GM23338 (cell line): ENCODE measurements at regions not wholly inside any gene's neighbourhood (a gene's known extent, or its start where the extent isn't known, plus 50 kb on each side); places are given as distances from the start of the nearest gene placed in this dataset.

Experiments
- ATAC-seq: fragments of 200-7000 bp; cut with Tn5 transposase; 3 replicates; pipeline ENCODE4 v1.9.1; 2020
- DNase-seq: peaks from one replicate; pipeline ENCODE4 v3.0.0-alpha.2; 2015; ENCODE audit warnings: low spot score
- H2AFZ ChIP-seq: fragments of 200-600 bp; sonication (generic); 2 replicates; pipeline ENCODE4 v1.8.0; 2016; ENCODE audit warnings: antibody characterized with exemption, mild to moderate bottlenecking, moderate library complexity
- H3F3A ChIP-seq: fragments of 200-600 bp; sonication (generic); replicated peaks from 2 replicates; pipeline ENCODE4 v1.8.0; 2017; ENCODE audit warnings: antibody characterized with exemption, mixed run types, low read depth
- H3K27ac ChIP-seq: fragments of 200-600 bp; sonication (generic); 2 replicates; pipeline ENCODE4 v1.6.1; 2016; ENCODE audit warnings: low read depth
- H3K27me3 ChIP-seq: fragments of 200-600 bp; sonication (generic); 2 replicates; pipeline ENCODE4 v1.8.0; 2016; ENCODE audit warnings: mild to moderate bottlenecking, mixed run types, moderate library complexity; ENCODE audit not compliant: insufficient read depth
- H3K36me3 ChIP-seq: fragments of 200-600 bp; sonication (generic); 2 replicates; pipeline ENCODE4 v1.8.0; 2016; ENCODE audit warnings: mild to moderate bottlenecking; ENCODE audit not compliant: insufficient read depth
- H3K4me1 ChIP-seq: fragments of 200-600 bp; sonication (generic); 2 replicates; pipeline ENCODE4 v1.8.0; 2016; ENCODE audit warnings: mild to moderate bottlenecking, moderate library complexity; ENCODE audit not compliant: insufficient read depth
- H3K4me2 ChIP-seq: fragments of 200-600 bp; sonication (generic); 2 replicates; pipeline ENCODE4 v1.7.1; 2017; ENCODE audit warnings: mixed run types
- H3K4me3 ChIP-seq: fragments of 200-600 bp; sonication (generic); 2 replicates; pipeline ENCODE4 v1.6.1; 2016; ENCODE audit warnings: mixed run types
- H3K79me2 ChIP-seq: fragments of 200-600 bp; sonication (generic); replicated peaks from 2 replicates; pipeline ENCODE4 v1.8.0; 2017; ENCODE audit warnings: mild to moderate bottlenecking; ENCODE audit not compliant: insufficient read depth
- H3K9me2 ChIP-seq: fragments of 200-600 bp; sonication (generic); 2 replicates; pipeline ENCODE4 v1.8.0; 2017; ENCODE audit not compliant: insufficient read depth
- H4K20me1 ChIP-seq: fragments of 200-600 bp; sonication (generic); replicated peaks from 2 replicates; pipeline ENCODE4 v1.8.0; 2017; ENCODE audit warnings: mild to moderate bottlenecking; ENCODE audit not compliant: insufficient read depth
- H3K27ac Mint-ChIP-seq: 2 replicates; pipeline ENCODE4 v1.8.0; 2020; ENCODE audit warnings: inconsistent platforms, mild to moderate bottlenecking, moderate library complexity, mixed read lengths
- H3K27me3 Mint-ChIP-seq: 3 replicates; pipeline ENCODE4 v1.8.0; 2022; ENCODE audit warnings: low read depth, mild to moderate bottlenecking, moderate library complexity, mixed read lengths, inconsistent platforms; ENCODE audit not compliant: insufficient read depth, poor library complexity
- H3K36me3 Mint-ChIP-seq: 3 replicates; pipeline ENCODE4 v1.8.0; 2021; ENCODE audit warnings: low read depth, mild to moderate bottlenecking, inconsistent platforms, moderate library complexity, mixed read lengths
- H3K4me1 Mint-ChIP-seq: 3 replicates; pipeline ENCODE4 v1.8.0; 2020; ENCODE audit warnings: mild to moderate bottlenecking, inconsistent platforms, mixed read lengths
- H3K4me3 Mint-ChIP-seq: 3 replicates; pipeline ENCODE4 v1.8.0; 2021; ENCODE audit warnings: moderate library complexity, mild to moderate bottlenecking, inconsistent platforms, mixed read lengths
- H3K9me3 Mint-ChIP-seq: 3 replicates; pipeline ENCODE4 v1.8.0; 2020; ENCODE audit warnings: moderate library complexity, mild to moderate bottlenecking, inconsistent platforms, mixed read lengths
- CREB1 ChIP-seq: fragments of 250-450 bp; sonication (Bioruptor Pico); IDR thresholded peaks from 2 replicates; pipeline ENCODE4 v1.5.0; 2020; ENCODE audit warnings: low read depth, mild to moderate bottlenecking, moderate library complexity
- EZH2 ChIP-seq: fragments of 200-600 bp; sonication (generic); IDR thresholded peaks from one replicate; pipeline ENCODE4 v1.8.0; 2017; ENCODE audit warnings: antibody characterized with exemption, mild to moderate bottlenecking, low read depth; ENCODE audit not compliant: unreplicated experiment
- EZH2phosphoT487 ChIP-seq: fragments of 200-600 bp; sonication (generic); IDR thresholded peaks from one replicate; pipeline ENCODE4 v1.8.1; 2018; ENCODE audit warnings: antibody characterized with exemption; ENCODE audit not compliant: unreplicated experiment
- JUNB ChIP-seq: IDR thresholded peaks from one replicate; pipeline ENCODE4 v1.6.1; 2016; ENCODE audit warnings: antibody characterized with exemption; ENCODE audit not compliant: unreplicated experiment
- NANOG ChIP-seq: IDR thresholded peaks from 2 replicates; pipeline ENCODE4 v1.6.1; 2016; ENCODE audit warnings: antibody characterized with exemption, borderline replicate concordance
- POLR2AphosphoS5 ChIP-seq: IDR thresholded peaks from 2 replicates; pipeline ENCODE4 v1.6.1; 2016; ENCODE audit warnings: antibody characterized with exemption, low read depth
- STAT1 ChIP-seq: IDR thresholded peaks from one replicate; pipeline ENCODE4 v1.6.1; 2016; ENCODE audit warnings: antibody characterized with exemption; ENCODE audit not compliant: unreplicated experiment
- ZNF114 ChIP-seq: fragments of 250-450 bp; sonication (Bioruptor Pico); IDR thresholded peaks from 2 replicates; pipeline ENCODE4 v1.5.0; 2020; ENCODE audit warnings: mild to moderate bottlenecking, moderate library complexity
- ZNF331 ChIP-seq: fragments of 250-450 bp; sonication (Bioruptor Pico); IDR thresholded peaks from 2 replicates; pipeline ENCODE4 v1.5.0; 2020; ENCODE audit warnings: low read depth, mild to moderate bottlenecking, moderate library complexity
- TF ChIP-seq, protein P1 (sequence below), 2 experiments: fragments of 200-600 bp in 1 of 2; sonication (generic) in 1 of 2; conservative IDR thresholded peaks; 2 replicates each; pipeline versions ENCODE4 v1.5.1 to v1.6.1; 2016 to 2017; ENCODE audit warnings: antibody characterized with exemption in 2 of 2, low read depth in 2 of 2, mild to moderate bottlenecking in 2 of 2, moderate library complexity in 1 of 2
- TF ChIP-seq, protein P2 (sequence below): IDR thresholded peaks from 2 replicates; pipeline ENCODE4 v1.6.1; 2016; ENCODE audit warnings: antibody characterized with exemption
- TF ChIP-seq, protein P3 (sequence below): IDR thresholded peaks from one replicate; pipeline ENCODE4 v1.6.1; 2018; ENCODE audit warnings: antibody characterized with exemption; ENCODE audit not compliant: unreplicated experiment

GRCh38 chr18:55964171-55964570, 376.2 kb upstream of the TCF4 start:
- Mint-ChIP-seq H3K27me3 (no peaks in the 10 kb centered on the region), H3K4me1 (peaks cover 9% of the 10 kb centered on the region; the same call in 2 of the 3 replicates), H3K4me3 (no peak overlapping the region), H3K36me3 (no peaks in the 10 kb centered on the region), H3K27ac (no peak overlapping the region), H3K9me3 (no peaks in the 10 kb centered on the region)
- H2AFZ ChIP-seq: no peak overlapping the region
- no peaks in the 10 kb centered on the region for H3K36me3 ChIP-seq
- no peak overlapping the region for H3K27ac ChIP-seq
- H3K4me3 ChIP-seq: no peak overlapping the region
- no peaks in the 10 kb centered on the region for H3K79me2 ChIP-seq
- TF ChIP-seq STAT1: no peak
- H4K20me1 ChIP-seq: no peaks in the 10 kb centered on the region
- no peak for DNase-seq
- no peaks in the 10 kb centered on the region for H3K4me1 ChIP-seq
- no peaks in the 10 kb centered on the region for H3K9me2 ChIP-seq
- no peaks in the 10 kb centered on the region for H3F3A ChIP-seq
- ATAC-seq: no peak
- H3K4me2 ChIP-seq: no peak overlapping the region
- no peaks in the 10 kb centered on the region for H3K27me3 ChIP-seq

DNA sequence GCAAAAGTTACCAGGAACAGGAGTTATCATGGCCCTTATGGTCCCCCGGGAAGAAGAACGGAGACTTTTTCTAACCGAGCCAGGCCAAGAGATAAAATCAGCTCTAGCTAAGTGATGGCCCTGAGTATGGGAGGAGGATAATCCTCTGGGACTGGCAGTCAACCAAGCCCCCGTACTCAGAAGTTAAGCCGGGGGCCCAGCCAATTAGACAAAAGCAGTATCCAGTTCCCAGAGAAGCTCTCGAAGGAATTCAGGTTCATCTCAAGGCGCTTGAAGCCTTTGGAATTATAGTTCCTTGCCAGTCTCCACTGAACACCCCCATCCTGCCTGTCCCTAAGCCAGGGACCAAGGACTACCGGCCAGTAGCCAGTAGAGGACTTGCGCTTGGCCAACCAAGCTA, 365.3 kb upstream of the TCF4 start:
- Mint-ChIP-seq H3K4me1 (peaks cover 10% of the 10 kb centered on the region), H3K27ac (no peak overlapping the region), H3K27me3 (peaks cover 2% of the 10 kb centered on the region), H3K36me3 (peaks cover 9% of the 10 kb centered on the region; the same call in 2 of the 3 replicates), H3K9me3 (peaks cover 4% of the 10 kb centered on the region; the same call in 1 of the 3 replicates), H3K4me3 (no peak overlapping the region)
- Histone ChIP-seq H3K4me2 (no peak overlapping the region), H2AFZ (no peak overlapping the region), H3K27ac (no peak overlapping the region), H3K9me2 (no peaks in the 10 kb centered on the region), H3K36me3 (no peaks in the 10 kb centered on the region), H3K4me1 (peaks cover 15% of the 10 kb centered on the region; the same call in 1 of the 2 replicates), H3K27me3 (no peaks in the 10 kb centered on the region), H3F3A (no peaks in the 10 kb centered on the region), H3K79me2 (no peaks in the 10 kb centered on the region), H3K4me3 (no peak overlapping the region), H4K20me1 (no peaks in the 10 kb centered on the region)
- DNase-seq (no peak), ATAC-seq (no peak)
- TF ChIP-seq ZNF331: no peak
- TF ChIP-seq STAT1: no peak
- TF ChIP-seq EZH2phosphoT487: no peak
- no peak for TF ChIP-seq NANOG
- TF ChIP-seq JUNB: no peak
- TF ChIP-seq, protein P1, sequence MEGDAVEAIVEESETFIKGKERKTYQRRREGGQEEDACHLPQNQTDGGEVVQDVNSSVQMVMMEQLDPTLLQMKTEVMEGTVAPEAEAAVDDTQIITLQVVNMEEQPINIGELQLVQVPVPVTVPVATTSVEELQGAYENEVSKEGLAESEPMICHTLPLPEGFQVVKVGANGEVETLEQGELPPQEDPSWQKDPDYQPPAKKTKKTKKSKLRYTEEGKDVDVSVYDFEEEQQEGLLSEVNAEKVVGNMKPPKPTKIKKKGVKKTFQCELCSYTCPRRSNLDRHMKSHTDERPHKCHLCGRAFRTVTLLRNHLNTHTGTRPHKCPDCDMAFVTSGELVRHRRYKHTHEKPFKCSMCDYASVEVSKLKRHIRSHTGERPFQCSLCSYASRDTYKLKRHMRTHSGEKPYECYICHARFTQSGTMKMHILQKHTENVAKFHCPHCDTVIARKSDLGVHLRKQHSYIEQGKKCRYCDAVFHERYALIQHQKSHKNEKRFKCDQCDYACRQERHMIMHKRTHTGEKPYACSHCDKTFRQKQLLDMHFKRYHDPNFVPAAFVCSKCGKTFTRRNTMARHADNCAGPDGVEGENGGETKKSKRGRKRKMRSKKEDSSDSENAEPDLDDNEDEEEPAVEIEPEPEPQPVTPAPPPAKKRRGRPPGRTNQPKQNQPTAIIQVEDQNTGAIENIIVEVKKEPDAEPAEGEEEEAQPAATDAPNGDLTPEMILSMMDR (conservative IDR thresholded peaks at IDR 0.05; ENCODE audit: low read depth in 2 of 2): no peak
- TF ChIP-seq, protein P2, sequence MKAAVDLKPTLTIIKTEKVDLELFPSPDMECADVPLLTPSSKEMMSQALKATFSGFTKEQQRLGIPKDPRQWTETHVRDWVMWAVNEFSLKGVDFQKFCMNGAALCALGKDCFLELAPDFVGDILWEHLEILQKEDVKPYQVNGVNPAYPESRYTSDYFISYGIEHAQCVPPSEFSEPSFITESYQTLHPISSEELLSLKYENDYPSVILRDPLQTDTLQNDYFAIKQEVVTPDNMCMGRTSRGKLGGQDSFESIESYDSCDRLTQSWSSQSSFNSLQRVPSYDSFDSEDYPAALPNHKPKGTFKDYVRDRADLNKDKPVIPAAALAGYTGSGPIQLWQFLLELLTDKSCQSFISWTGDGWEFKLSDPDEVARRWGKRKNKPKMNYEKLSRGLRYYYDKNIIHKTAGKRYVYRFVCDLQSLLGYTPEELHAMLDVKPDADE: no peak
- no peak for TF ChIP-seq POLR2AphosphoS5
- no peak for TF ChIP-seq CREB1 (CRISPR knock-in tag)
- TF ChIP-seq EZH2: no peak
- TF ChIP-seq, protein P3, sequence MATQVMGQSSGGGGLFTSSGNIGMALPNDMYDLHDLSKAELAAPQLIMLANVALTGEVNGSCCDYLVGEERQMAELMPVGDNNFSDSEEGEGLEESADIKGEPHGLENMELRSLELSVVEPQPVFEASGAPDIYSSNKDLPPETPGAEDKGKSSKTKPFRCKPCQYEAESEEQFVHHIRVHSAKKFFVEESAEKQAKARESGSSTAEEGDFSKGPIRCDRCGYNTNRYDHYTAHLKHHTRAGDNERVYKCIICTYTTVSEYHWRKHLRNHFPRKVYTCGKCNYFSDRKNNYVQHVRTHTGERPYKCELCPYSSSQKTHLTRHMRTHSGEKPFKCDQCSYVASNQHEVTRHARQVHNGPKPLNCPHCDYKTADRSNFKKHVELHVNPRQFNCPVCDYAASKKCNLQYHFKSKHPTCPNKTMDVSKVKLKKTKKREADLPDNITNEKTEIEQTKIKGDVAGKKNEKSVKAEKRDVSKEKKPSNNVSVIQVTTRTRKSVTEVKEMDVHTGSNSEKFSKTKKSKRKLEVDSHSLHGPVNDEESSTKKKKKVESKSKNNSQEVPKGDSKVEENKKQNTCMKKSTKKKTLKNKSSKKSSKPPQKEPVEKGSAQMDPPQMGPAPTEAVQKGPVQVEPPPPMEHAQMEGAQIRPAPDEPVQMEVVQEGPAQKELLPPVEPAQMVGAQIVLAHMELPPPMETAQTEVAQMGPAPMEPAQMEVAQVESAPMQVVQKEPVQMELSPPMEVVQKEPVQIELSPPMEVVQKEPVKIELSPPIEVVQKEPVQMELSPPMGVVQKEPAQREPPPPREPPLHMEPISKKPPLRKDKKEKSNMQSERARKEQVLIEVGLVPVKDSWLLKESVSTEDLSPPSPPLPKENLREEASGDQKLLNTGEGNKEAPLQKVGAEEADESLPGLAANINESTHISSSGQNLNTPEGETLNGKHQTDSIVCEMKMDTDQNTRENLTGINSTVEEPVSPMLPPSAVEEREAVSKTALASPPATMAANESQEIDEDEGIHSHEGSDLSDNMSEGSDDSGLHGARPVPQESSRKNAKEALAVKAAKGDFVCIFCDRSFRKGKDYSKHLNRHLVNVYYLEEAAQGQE: no peak
- no peak for TF ChIP-seq ZNF114 (CRISPR knock-in tag)
